GM12864 (cell line): ENCODE measurements at regions not wholly inside any gene's neighbourhood (a gene's known extent, or its start where the extent isn't known, plus 50 kb on each side); places are given as distances from the start of the nearest gene placed in this dataset.

Experiments
- DNase-seq: peaks from one replicate; pipeline ENCODE4 v3.0.0-alpha.2; 2011; ENCODE audit warnings: low read depth
- H3K4me3 ChIP-seq: 2 replicates; pipeline ENCODE4 v1.5.1; 2011; ENCODE audit warnings: mild to moderate bottlenecking, low read depth, low read length, control low read depth
- CTCF ChIP-seq: IDR thresholded peaks from 2 replicates; pipeline ENCODE4 v1.5.1; 2011; ENCODE audit warnings: low read depth, mild to moderate bottlenecking, moderate library complexity, low read length, control low read depth, inconsistent platforms; ENCODE audit errors: missing control alignments

GRCh38 chr9:110114086-110114858, 93.7 kb downstream of the C9orf152 start:
- no peak overlapping the region for H3K4me3 ChIP-seq
- no peak for DNase-seq
- no peak for TF ChIP-seq CTCF

- H3K4me3 ChIP-seq = no peak overlapping the region
- TF ChIP-seq CTCF = no peak
- DNase-seq = no peak
These were observed 93.1 kb downstream of the C9orf152 start for GRCh38 chr9:110114859-110115201.

- DNase-seq = no peak
- H3K4me3 ChIP-seq = no peak overlapping the region
- no peak for TF ChIP-seq CTCF
These were observed 92.6 kb downstream of the C9orf152 start for GRCh38 chr9:110115341-110115820.

GRCh38 chr9:110115826-110116542, 92.0 kb downstream of the C9orf152 start:
- no peak for TF ChIP-seq CTCF
- DNase-seq = no peak
- no peak overlapping the region for H3K4me3 ChIP-seq

- no peak overlapping the region for H3K4me3 ChIP-seq
- no peak for DNase-seq
- no peak for TF ChIP-seq CTCF
These were observed 91.4 kb downstream of the C9orf152 start for GRCh38 chr9:110116543-110116885.

GRCh38 chr9:110121170-110121569, 86.8 kb downstream of the C9orf152 start:
- no peak overlapping the region for H3K4me3 ChIP-seq
- no peak for DNase-seq
- TF ChIP-seq CTCF = no peak
